DND-41 (cell line): ENCODE measurements at regions not wholly inside any gene's neighbourhood (a gene's known extent, or its start where the extent isn't known, plus 50 kb on each side); places are given as distances from the start of the nearest gene placed in this dataset.

Experiments used
- EZH2 ChIP-seq: IDR thresholded peaks from 3 replicates; pipeline ENCODE4 v1.6.1; 2012; ENCODE audit warnings: borderline replicate concordance, low read depth, mild to moderate bottlenecking, moderate library complexity, low read length, inconsistent platforms; ENCODE audit not compliant: severe bottlenecking
- TF ChIP-seq, protein P1 (sequence below): IDR thresholded peaks from 2 replicates; pipeline ENCODE4 v1.5.1; 2012; ENCODE audit warnings: borderline replicate concordance, low read length, moderate library complexity, mild to moderate bottlenecking; ENCODE audit not compliant: poor library complexity, severe bottlenecking; ENCODE audit errors: extremely low read depth

DNA sequence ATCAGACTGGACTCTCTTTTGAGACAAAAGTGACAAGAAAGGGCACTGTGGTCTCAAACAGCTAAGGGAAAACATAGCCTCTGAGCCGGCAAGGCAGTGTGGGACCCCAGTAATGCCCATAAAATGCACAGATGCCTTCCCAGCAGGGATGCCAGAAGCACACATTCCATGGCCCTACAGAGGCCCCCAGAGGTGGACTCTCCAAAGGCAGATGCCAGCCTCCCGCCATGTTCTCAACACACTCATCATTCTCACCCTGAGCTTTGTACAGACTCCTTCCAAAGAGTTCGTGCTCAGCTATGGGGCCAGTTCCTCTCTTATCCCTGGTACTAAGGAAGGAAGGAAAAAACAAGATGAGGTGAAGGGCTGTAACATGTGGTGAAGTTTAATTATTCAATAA, 67.1 kb upstream of the ATP12A start:
- TF ChIP-seq, protein P1, sequence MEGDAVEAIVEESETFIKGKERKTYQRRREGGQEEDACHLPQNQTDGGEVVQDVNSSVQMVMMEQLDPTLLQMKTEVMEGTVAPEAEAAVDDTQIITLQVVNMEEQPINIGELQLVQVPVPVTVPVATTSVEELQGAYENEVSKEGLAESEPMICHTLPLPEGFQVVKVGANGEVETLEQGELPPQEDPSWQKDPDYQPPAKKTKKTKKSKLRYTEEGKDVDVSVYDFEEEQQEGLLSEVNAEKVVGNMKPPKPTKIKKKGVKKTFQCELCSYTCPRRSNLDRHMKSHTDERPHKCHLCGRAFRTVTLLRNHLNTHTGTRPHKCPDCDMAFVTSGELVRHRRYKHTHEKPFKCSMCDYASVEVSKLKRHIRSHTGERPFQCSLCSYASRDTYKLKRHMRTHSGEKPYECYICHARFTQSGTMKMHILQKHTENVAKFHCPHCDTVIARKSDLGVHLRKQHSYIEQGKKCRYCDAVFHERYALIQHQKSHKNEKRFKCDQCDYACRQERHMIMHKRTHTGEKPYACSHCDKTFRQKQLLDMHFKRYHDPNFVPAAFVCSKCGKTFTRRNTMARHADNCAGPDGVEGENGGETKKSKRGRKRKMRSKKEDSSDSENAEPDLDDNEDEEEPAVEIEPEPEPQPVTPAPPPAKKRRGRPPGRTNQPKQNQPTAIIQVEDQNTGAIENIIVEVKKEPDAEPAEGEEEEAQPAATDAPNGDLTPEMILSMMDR: no peak
- TF ChIP-seq EZH2: no peak
